Urinary bladder (tissue), 3 donors: ENCODE measurements at regions not wholly inside any gene's neighbourhood (a gene's known extent, or its start where the extent isn't known, plus 50 kb on each side); places are given as distances from the start of the nearest gene placed in this dataset.

Experiments used
- DNase-seq: peaks from one replicate; pipeline ENCODE4 v3.0.0-alpha.2; 2015; ENCODE audit errors: extremely low spot score
- H3K27ac ChIP-seq: one replicate; pipeline ENCODE4 v1.5.1; 2013; ENCODE audit warnings: low read depth, mild to moderate bottlenecking, moderate library complexity
- H3K36me3 ChIP-seq: one replicate; pipeline ENCODE4 v1.6.1; 2013; ENCODE audit warnings: mild to moderate bottlenecking, moderate library complexity; ENCODE audit not compliant: insufficient read depth
- H3K4me1 ChIP-seq: one replicate; pipeline ENCODE4 v1.6.1; 2013; ENCODE audit warnings: mild to moderate bottlenecking, moderate library complexity; ENCODE audit not compliant: insufficient read depth
- H3K4me3 ChIP-seq: one replicate; pipeline ENCODE4 v1.5.1; 2013; ENCODE audit warnings: low read depth, low read length
- WGBS: extraction: QIAGEN DNeasy Blood & Tissue Kit; methylation state at CpG from one replicate; pipeline ENCODE4 v1.1.7; 2013; 5-methylcytosine and 5-hydroxymethylcytosine counted together
- donor health status: healthy with polysubstance abuse.
- donor health status: healthy.

DNA sequence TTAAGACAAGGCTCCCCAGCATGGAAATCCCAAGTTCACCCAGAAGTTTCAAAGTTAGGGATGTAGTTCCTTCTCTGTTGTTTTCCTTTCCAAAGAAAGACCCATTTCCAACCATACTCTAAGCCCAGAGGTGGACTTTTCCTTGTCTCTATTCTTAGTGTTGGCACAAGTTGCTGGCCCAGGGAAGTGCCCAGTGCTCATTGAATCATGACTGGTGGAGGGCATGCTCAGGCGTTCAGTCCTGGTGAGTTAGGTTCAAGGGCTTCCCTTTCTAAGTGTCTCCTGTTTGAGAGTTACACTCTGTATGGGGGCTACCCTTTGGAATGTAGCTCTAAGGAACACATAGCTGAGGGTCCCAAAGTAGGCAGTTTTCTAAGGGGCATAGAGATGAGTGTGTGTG is 389.5 kb downstream of the KCNRG start:
- Histone ChIP-seq H3K27ac (no peak overlapping the region), H3K36me3 (no peaks in the 10 kb centered on the region), H3K4me1 (no peaks in the 10 kb centered on the region), H3K4me3 (no peak overlapping the region)
- no peak for DNase-seq
- 96% methylated on average over 1 of the region's 1 CpG for WGBS

DNA sequence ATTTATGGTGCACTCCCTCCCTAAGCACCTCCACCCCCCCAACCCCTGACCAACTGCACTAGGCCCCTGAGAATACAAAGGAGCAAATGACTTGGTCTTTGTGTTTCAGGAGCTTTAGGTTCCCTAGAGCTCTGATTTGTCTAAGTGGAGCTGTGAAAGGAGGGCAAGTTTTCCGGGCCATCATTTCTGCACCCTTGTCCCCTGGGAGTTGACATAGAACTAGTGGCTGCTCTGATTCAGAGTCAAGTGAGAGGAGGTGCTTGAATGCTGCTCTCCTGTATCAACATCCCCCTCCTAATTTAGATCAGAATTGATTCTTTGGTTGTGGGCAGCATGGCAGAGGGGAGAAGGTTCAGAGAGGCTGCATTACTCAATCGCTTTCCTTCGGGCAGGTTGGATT is 391.6 kb downstream of the KCNRG start:
- Histone ChIP-seq H3K4me1 (no peaks in the 10 kb centered on the region), H3K4me3 (no peak overlapping the region), H3K27ac (no peak overlapping the region), H3K36me3 (no peaks in the 10 kb centered on the region)
- WGBS = 97% methylated on average over 3 of the region's 3 CpGs
- no peak for DNase-seq

DNA sequence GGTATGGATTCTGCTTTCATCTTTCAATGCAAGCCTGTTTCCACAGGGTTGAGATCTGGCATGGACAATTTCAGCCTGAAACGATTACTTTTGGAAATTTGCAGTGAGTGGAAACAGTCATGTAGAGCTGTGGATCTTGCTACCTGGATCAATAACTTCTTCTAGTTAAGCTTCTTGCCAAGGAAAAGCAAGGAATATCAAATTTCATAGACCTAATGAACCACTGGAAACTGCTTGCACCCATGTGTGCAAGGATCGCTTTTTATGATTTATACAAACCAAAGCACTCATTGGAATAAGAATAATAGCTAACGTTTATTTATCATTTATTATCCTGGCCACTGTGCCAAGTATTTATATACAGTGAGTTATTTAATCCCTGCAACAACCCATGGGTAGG is 392.8 kb downstream of the KCNRG start:
- DNase-seq = no peak
- no peak overlapping the region for H3K27ac ChIP-seq
- H3K4me1 ChIP-seq = no peaks in the 10 kb centered on the region
- no peak overlapping the region for H3K4me3 ChIP-seq
- WGBS = 71% methylated on average over 3 of the region's 3 CpGs
- H3K36me3 ChIP-seq = no peaks in the 10 kb centered on the region

DNA sequence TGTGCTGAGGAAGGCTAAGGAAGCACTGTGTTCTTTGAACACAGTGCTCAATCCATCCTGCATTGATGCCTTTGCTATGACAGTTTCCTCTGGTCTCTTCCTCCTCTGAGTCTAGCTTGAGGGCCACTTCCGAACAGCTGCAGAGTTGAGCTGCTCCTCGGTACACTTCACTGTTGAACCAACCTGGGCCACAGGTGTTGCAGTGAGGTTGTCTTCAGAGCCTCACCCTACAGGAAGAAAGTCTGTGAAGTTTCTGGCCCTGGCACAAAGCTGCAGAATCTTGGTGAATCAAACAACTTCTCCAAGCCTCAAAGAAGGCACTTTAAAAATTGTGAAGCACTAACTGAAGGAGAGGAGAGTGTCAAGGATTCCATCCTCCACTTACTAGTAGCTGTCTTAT is 394.0 kb downstream of the KCNRG start:
- Histone ChIP-seq H3K27ac (no peak overlapping the region), H3K4me3 (no peak overlapping the region), H3K4me1 (no peaks in the 10 kb centered on the region), H3K36me3 (no peaks in the 10 kb centered on the region)
- WGBS = 95% methylated on average over 2 of the region's 2 CpGs
- no peak for DNase-seq

DNA sequence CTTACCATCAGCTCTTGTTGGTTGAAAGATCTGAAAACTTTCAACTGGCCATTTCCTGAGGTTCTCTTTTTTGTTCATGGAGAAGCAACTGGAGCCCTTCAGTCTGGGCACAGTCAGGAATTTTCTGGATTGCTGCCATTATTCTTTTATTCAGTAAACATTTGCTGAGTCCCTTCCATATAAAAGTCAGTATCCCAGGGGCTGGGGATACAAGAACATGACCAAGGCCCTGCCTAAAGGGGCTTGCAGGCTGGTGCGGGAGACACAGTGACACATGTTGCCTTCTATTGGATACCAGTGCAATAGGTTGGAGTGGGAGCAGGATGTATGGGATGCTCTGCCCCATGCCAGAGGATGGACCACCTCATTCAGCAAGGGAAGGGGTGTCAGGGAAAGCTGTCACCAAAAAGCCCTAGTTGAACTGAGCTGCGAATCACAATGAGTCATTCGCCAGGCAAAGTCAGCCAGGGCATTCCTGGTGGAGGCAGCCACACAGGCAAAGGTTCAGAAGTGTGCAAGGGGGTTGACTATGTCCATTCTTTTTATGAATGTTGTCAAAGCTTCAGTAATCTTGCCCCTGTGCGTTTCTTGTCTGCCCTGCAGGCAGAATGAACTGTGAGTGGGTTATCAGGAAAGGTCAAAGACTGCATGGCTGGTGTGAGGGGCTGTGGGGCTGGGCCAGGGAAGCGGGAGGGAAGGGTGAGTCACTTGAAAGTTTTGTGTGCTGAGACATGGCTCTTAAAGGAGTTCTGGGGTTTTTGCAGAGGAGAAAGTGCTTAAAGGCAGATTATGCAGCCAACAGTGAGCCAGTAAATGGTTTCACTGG is 395.9 kb downstream of the KCNRG start:
- Histone ChIP-seq H3K4me1 (no peaks in the 10 kb centered on the region), H3K27ac (no peak overlapping the region), H3K36me3 (no peaks in the 10 kb centered on the region), H3K4me3 (no peak overlapping the region)
- 53% methylated on average over 5 of the region's 5 CpGs for WGBS
- no peak for DNase-seq

DNA sequence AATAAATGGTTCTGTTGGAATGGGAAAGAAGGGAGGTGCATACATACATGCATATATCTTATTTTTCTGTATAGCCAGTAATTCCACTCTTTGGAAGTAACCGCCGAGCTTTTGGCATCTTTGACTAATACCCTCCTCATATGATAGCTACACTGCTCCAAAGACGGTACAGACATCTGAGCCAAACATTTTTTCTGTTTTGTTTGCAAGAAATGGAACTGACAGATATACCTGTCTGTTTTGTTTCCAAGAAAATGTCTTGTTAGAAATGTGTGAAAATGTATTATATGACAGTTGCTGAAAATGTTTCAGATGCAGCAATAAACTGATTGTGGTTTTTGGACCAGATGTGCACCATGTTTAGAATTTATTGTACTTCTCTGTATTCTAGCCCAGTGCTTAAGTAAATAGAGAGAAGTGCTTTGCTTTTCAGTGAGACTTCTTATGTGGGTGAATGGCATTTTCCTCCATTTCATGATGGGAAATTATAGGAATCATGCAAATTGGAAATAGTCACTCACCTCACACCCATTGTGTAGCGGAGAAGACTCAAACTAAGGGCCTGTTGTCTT is 396.9 kb downstream of the KCNRG start:
- no peak for DNase-seq
- H3K27ac ChIP-seq = no peak overlapping the region
- H3K36me3 ChIP-seq = no peaks in the 10 kb centered on the region
- no peaks in the 10 kb centered on the region for H3K4me1 ChIP-seq
- no peak overlapping the region for H3K4me3 ChIP-seq
- WGBS = 81% methylated on average over 4 of the region's 4 CpGs

DNA sequence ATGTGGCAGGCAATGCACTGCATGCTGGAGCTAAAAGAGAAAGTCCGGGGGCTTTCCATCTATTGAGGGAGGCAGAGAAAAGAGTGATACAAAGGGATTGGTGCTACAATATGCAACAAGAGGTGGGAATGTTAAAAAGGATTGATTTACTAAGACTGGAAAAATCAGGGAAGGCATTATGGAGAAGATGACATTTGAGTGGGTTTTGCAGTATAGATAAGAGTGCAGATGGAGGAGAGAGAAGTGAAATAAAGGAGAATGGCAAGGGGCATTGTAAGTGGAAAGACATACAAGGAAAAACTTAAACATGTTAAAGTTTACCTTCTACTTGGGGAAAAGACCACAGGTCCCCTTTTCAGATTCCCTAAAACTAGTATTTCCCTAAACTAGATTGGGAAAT is 399.4 kb downstream of the KCNRG start:
- no peak overlapping the region for H3K4me3 ChIP-seq
- no peak overlapping the region for H3K27ac ChIP-seq
- H3K4me1 ChIP-seq = no peaks in the 10 kb centered on the region
- no peaks in the 10 kb centered on the region for H3K36me3 ChIP-seq
- 94% methylated on average over 1 of the region's 1 CpG for WGBS
- no peak for DNase-seq

DNA sequence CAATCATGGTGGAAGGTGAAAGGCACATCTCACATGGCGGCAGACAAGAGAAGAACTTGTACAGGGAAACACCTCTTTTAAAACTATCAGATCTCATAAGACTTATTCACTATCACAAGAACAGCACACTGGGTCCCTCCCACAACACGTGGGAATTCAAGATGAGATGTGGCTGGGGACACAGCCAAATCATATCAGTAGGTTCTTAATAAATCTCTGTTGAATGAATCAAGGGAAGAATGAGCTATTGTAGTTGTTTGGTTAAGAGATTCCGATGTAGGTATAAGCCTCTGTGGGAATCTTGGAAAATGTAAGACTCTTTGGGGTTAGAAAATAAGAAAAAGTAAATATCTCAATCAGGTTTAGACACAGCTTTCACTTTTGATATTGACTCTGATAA is 400.2 kb downstream of the KCNRG start:
- WGBS = 68% methylated on average over 3 of the region's 3 CpGs
- Histone ChIP-seq H3K27ac (no peak overlapping the region), H3K4me3 (no peak overlapping the region), H3K4me1 (no peaks in the 10 kb centered on the region), H3K36me3 (no peaks in the 10 kb centered on the region)
- DNase-seq = no peak

DNA sequence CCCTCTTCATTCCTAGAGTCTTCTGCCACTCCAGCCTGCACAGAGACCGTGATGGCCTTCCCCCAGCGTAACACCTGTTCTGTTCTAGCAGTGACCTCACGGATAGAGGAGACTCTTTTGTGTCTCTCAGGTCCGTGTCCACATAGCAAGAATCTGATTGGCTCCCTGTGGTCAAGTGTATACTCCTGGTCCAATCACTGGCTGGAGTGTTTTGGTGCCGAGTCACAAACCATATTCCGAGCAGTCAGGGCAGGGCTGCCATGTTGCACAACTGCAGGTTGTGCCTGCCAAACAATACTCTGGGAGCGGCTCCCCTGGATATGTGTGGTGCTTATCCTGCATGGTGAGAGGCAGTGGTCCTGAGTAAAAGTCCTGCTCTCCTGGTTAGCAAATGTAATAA is 402.4 kb downstream of the KCNRG start:
- H3K27ac ChIP-seq = no peak overlapping the region
- DNase-seq = no peak
- H3K4me3 ChIP-seq = no peak overlapping the region
- no peaks in the 10 kb centered on the region for H3K36me3 ChIP-seq
- no peaks in the 10 kb centered on the region for H3K4me1 ChIP-seq
- WGBS = 81% methylated on average over 7 of the region's 7 CpGs

DNA sequence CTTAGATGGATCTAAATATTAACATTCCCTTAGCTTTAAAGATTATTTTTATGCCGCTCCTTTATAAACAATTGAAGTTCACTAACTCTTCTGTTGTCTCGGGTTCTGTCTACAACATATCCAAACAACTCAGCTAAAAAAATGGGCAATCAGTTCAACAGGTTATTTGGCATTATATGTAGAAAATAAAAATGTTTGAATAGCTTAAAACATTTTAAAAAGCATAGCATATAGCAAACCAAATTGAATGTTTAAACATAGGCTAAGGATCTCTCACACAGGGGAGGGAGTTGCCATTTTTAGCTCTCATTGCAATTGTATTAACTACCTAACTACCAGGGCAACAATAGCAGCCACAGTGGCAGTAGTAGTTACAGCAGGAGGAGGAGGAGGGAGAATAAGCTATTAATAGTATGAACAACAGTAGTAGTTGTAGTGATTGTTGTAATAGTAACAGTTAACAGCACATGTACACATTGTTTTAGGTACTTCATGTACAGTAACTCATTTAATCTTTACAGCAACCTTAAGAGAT is 404.2 kb downstream of the KCNRG start:
- Histone ChIP-seq H3K4me1 (no peaks in the 10 kb centered on the region), H3K36me3 (no peaks in the 10 kb centered on the region), H3K27ac (no peak overlapping the region), H3K4me3 (no peak overlapping the region)
- 28% methylated on average over 2 of the region's 2 CpGs for WGBS
- no peak for DNase-seq

DNA sequence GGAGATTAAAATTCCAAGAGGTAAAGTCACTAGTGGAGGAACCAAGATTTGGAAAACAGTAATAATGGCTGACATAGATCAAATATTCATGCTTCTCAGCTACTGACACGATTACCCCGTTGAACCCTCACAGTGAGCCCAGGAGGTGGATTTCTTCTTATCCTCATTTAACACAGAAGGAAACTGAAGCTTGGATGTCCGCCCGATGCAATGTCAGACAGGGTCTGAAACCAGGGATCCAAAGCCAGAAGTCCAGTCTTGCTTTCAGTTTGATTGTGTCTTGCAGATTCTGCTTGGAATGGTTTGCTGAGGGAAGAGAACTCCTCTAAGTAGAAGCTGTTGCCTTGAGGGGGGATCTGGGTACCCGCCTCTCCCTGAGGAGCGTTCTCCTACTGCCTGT is 404.7 kb downstream of the KCNRG start:
- WGBS = 36% methylated on average over 6 of the region's 6 CpGs
- Histone ChIP-seq H3K4me1 (no peaks in the 10 kb centered on the region), H3K27ac (no peak overlapping the region), H3K4me3 (no peak overlapping the region), H3K36me3 (no peaks in the 10 kb centered on the region)
- no peak for DNase-seq

DNA sequence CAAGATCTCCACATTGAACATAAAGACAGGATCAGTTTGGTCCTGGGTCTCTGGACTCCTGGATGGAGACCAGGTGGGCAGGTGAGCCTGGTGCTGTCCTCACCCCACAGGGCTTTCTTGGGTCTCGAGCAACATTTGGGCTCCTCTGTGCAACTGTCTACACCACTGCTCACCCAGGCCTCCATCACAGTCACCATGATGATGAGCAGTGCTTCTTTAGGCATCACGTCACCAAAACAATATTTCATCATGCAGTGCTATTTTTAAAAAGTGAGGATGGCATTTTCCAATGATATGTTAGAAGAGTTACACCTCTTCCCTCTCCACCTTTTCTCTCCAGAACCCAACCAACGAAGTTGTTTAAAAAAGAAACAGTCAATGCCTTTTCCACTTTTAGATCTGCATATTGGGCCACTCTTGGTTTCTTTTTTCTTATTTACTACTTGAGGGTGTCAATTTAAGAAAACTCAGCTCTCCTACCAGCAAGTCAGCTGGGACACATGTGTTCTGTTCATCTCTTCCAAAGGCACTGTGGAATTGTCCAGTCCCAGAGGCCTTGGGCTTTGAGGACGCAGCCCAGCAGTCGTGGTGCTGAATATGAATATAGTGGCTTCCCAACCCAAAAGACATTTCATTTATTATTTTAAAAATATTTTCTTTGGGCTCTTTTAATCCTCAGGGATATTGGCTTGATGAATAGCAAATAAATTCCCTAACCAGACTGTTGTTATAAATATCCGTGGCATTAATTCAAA is 405.7 kb downstream of the KCNRG start:
- DNase-seq = no peak
- no peak overlapping the region for H3K27ac ChIP-seq
- no peaks in the 10 kb centered on the region for H3K36me3 ChIP-seq
- no peak overlapping the region for H3K4me3 ChIP-seq
- 78% methylated on average over 6 of the region's 6 CpGs for WGBS
- H3K4me1 ChIP-seq = no peaks in the 10 kb centered on the region

DNA sequence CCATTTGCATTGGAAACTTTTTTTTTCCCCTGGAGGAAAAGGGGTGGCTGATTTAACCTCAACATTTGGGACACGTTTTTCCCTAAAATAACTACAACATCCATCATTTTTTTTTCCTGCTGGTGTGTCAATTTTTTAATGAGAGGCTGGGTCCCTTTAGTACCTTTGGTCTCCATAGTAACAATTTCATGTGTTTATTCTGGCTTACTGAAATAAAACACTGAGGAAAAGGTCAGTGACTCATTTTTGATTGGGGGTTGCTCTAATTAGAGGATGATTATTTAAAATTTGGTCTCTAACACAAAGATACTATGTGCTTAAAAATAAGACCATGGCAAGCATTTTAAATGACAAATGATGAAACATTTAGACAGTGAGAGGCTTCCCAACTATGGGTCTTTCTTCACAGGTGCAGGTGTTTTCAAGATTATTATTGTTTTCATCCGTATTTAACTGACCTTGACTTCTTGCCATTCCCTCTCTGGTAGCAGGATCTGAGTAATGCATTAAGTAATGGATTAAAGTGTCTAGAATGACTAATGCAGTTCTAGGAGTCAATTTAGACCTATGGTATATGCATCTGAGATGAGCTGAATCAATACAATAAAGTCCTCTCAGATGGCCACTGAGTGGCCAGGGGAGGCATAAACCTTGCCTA is 406.4 kb downstream of the KCNRG start:
- WGBS = 47% methylated on average over 2 of the region's 2 CpGs
- no peak overlapping the region for H3K27ac ChIP-seq
- no peak for DNase-seq
- H3K36me3 ChIP-seq = no peaks in the 10 kb centered on the region
- H3K4me1 ChIP-seq = no peaks in the 10 kb centered on the region
- no peak overlapping the region for H3K4me3 ChIP-seq
